K562 (cell line): ENCODE measurements at regions not wholly inside any gene's neighbourhood (a gene's known extent, or its start where the extent isn't known, plus 50 kb on each side); places are given as distances from the start of the nearest gene placed in this dataset.

ENCODE experiments used
- ATAC-seq: fragments of 200-7000 bp; cut with Tn5 transposase; 3 replicates; pipeline ENCODE4 v1.9.1; 2020; ENCODE audit warnings: moderate library complexity
- BruUV-seq: library from RNA; stranded (reverse); fragments of 400-500 nt; replicated peaks from 2 replicates; lab custom pipeline; 2021; lab: Mats Ljungman, UMichigan
- CTCF ChIA-PET: fragments of 300-600 bp; formaldehyde crosslinking; extraction: SDS; loops from one replicate; lab custom pipeline; 2021; ENCODE audit warnings: low intra/inter-chr PET ratio; lab: Yijun Ruan, JAX
- POLR2A ChIA-PET: fragments of 300-600, 350-650 bp; sonication (Branson Sonifier 250); formaldehyde crosslinking; extraction: SDS; loops from one replicate; lab custom pipeline; 2021; ENCODE audit warnings: antibody characterized with exemption, inconsistent platforms; lab: Yijun Ruan, JAX
- DNase-seq, 4 experiments: peaks; one replicate each; pipeline versions ENCODE4 v3.0.0 to v3.0.0-alpha.2; 2011 to 2018; ENCODE audit warnings: low spot score in 3 of 4, mixed read lengths in 3 of 4; ENCODE audit errors: extremely low read depth in 1 of 4
- FAIRE-seq: peaks from 2 replicates; lab custom pipeline; 2011; peaks lifted over from hg19 to GRCh38; lab: Jason Lieb, UNC
- H2AFZ ChIP-seq: 2 replicates; pipeline ENCODE4 v1.6.0; 2011; ENCODE audit warnings: low read depth, low read length, control low read depth, inconsistent platforms
- H3K27ac ChIP-seq: fragments of 200-600 bp; 3 replicates; pipeline ENCODE4 v1.8.0; 2011; ENCODE audit warnings: low read depth, mild to moderate bottlenecking, control low read depth, inconsistent platforms, low read length, moderate library complexity, mixed read lengths; ENCODE audit errors: extremely low read depth
- H3K27me3 ChIP-seq, 2 experiments: fragments of 300-600 bp in 1 of 2; 2 replicates in 1 of 2; 3 replicates in 1 of 2; pipeline versions ENCODE4 v1.6.0 to v1.8.0; 2011; ENCODE audit warnings: inconsistent platforms in 2 of 2, low read length in 2 of 2, mild to moderate bottlenecking in 1 of 2, mixed read lengths in 1 of 2, moderate library complexity in 1 of 2; ENCODE audit not compliant: control insufficient read depth in 2 of 2, insufficient read depth in 2 of 2
- H3K36me3 ChIP-seq: fragments of 300-600 bp; 3 replicates; pipeline ENCODE4 v1.8.0; 2011; ENCODE audit warnings: mild to moderate bottlenecking, low read length, inconsistent platforms; ENCODE audit not compliant: control insufficient read depth, insufficient read depth
- H3K4me1 ChIP-seq, 2 experiments: fragments of 200-600 bp in 1 of 2; replicated peaks in 1 of 2; 2 replicates in 1 of 2; 3 replicates in 1 of 2; pipeline versions ENCODE4 v1.5.1 to v1.8.0; 2011; ENCODE audit warnings: inconsistent platforms in 2 of 2, low read length in 2 of 2, mild to moderate bottlenecking in 1 of 2, mixed read lengths in 1 of 2, moderate library complexity in 1 of 2; ENCODE audit not compliant: control insufficient read depth in 2 of 2, insufficient read depth in 2 of 2
- H3K4me2 ChIP-seq: 2 replicates; pipeline ENCODE4 v1.6.1; 2011; ENCODE audit warnings: low read length, control low read depth, inconsistent platforms, mixed read lengths; ENCODE audit not compliant: insufficient read depth
- H3K4me3 ChIP-seq: fragments of 200-600 bp; sonication (generic), shearing (Covaris generic); 2 replicates; pipeline ENCODE4 v1.5.1; 2016; ENCODE audit warnings: control low read depth, inconsistent platforms
- H3K79me2 ChIP-seq: fragments of 200-600 bp; 3 replicates; pipeline ENCODE4 v1.8.0; 2011; ENCODE audit warnings: low read length, inconsistent platforms; ENCODE audit not compliant: control insufficient read depth, insufficient read depth
- H3K9ac ChIP-seq, 2 experiments: 2 replicates each; pipeline versions ENCODE4 v1.6.0 to v1.6.1; 2011; ENCODE audit warnings: low read depth in 2 of 2, low read length in 2 of 2, control low read depth in 1 of 2, inconsistent platforms in 1 of 2, mild to moderate bottlenecking in 1 of 2, mixed read lengths in 1 of 2; ENCODE audit not compliant: insufficient read depth in 1 of 2
- H3K9me1 ChIP-seq: one replicate; pipeline ENCODE4 v1.6.0; 2011; ENCODE audit warnings: inconsistent platforms, mild to moderate bottlenecking, low read length, moderate library complexity; ENCODE audit not compliant: control insufficient read depth, insufficient read depth
- H3K9me3 ChIP-seq: replicated peaks from 2 replicates; pipeline ENCODE4 v1.5.1; 2011; ENCODE audit warnings: low read depth, low read length, inconsistent platforms; ENCODE audit not compliant: control insufficient read depth, insufficient read depth
- H4K20me1 ChIP-seq: replicated peaks from 2 replicates; pipeline ENCODE4 v1.6.1; 2011; ENCODE audit warnings: low read length, inconsistent platforms, mixed read lengths; ENCODE audit not compliant: control insufficient read depth, insufficient read depth
- WGBS: fragments of 100-300 bp; shearing (Covaris generic); methylation state at CpG from one replicate; pipeline ENCODE4 v1.1.6; 2016; ENCODE audit warnings: low coverage, mixed read lengths; ENCODE audit not compliant: insufficient coverage; ENCODE audit errors: missing lambda C conversion rate; 5-methylcytosine and 5-hydroxymethylcytosine counted together
- in situ Hi-C: fragments of 300-500 bp; cut with MboI; formaldehyde crosslinking; loops from 4 replicates; pipeline ENCODE4 v1.15.0; 2018; ENCODE audit warnings: inconsistent platforms, mixed read lengths
- intact Hi-C: fragments of 100-400 bp; cut with micrococcal nuclease; formaldehyde crosslinking; loops from 2 replicates; pipeline ENCODE4 v1.14.2; 2022
- TF ChIP-seq, protein P1 (sequence below): fragments of 250-450 bp; sonication (Bioruptor Pico); IDR thresholded peaks from 2 replicates; pipeline ENCODE4 v1.8.0; 2021; ENCODE audit warnings: mild to moderate bottlenecking, moderate library complexity
- TF ChIP-seq, protein P2 (sequence below): fragments of 450-650 bp; IDR thresholded peaks from 2 replicates; pipeline ENCODE4 v1.7.0; 2016; ENCODE audit warnings: borderline replicate concordance
- TF ChIP-seq, protein P3 (sequence below): sonication (generic); formaldehyde crosslinking; IDR thresholded peaks from 2 replicates; pipeline ENCODE4 v1.5.0; 2020; ENCODE audit warnings: missing genetic modification reagents

DNA sequence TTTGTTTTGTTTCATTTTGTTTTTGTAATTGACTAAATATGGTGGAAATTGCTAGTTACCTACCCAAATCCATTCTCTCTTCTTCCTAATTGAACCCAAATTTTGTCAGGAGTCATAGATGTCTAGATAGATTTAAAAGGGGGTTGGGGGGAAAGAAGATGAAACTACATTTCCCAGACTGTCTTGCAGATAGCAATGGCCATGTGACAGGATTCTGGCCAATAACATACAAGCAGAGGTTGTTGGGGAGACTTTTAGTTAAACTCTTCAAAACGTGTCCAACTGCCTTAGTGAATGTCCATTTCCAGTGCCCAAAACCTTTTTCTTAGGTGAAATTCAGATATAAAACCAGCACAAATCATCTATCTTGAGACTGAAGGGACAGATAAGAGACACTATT, 583.9 kb upstream of the API5 start:
- no peak overlapping the region for H3K4me2 ChIP-seq
- TF ChIP-seq, protein P1, sequence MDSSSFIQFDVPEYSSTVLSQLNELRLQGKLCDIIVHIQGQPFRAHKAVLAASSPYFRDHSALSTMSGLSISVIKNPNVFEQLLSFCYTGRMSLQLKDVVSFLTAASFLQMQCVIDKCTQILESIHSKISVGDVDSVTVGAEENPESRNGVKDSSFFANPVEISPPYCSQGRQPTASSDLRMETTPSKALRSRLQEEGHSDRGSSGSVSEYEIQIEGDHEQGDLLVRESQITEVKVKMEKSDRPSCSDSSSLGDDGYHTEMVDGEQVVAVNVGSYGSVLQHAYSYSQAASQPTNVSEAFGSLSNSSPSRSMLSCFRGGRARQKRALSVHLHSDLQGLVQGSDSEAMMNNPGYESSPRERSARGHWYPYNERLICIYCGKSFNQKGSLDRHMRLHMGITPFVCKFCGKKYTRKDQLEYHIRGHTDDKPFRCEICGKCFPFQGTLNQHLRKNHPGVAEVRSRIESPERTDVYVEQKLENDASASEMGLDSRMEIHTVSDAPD (CRISPR knock-in tag): no peak
- TF ChIP-seq, protein P2, sequence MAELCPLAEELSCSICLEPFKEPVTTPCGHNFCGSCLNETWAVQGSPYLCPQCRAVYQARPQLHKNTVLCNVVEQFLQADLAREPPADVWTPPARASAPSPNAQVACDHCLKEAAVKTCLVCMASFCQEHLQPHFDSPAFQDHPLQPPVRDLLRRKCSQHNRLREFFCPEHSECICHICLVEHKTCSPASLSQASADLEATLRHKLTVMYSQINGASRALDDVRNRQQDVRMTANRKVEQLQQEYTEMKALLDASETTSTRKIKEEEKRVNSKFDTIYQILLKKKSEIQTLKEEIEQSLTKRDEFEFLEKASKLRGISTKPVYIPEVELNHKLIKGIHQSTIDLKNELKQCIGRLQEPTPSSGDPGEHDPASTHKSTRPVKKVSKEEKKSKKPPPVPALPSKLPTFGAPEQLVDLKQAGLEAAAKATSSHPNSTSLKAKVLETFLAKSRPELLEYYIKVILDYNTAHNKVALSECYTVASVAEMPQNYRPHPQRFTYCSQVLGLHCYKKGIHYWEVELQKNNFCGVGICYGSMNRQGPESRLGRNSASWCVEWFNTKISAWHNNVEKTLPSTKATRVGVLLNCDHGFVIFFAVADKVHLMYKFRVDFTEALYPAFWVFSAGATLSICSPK: no peak
- TF ChIP-seq, protein P3, sequence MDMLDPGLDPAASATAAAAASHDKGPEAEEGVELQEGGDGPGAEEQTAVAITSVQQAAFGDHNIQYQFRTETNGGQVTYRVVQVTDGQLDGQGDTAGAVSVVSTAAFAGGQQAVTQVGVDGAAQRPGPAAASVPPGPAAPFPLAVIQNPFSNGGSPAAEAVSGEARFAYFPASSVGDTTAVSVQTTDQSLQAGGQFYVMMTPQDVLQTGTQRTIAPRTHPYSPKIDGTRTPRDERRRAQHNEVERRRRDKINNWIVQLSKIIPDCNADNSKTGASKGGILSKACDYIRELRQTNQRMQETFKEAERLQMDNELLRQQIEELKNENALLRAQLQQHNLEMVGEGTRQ (CRISPR knock-in tag): peak; percentile 12; the same call in 1 of the 2 replicates
- TF ChIP-seq, all 486 proteins: peak for 1
- Histone ChIP-seq H3K9me1 (no peaks in the 10 kb centered on the region), H3K4me1 (no peaks in the 10 kb centered on the region), H3K79me2 (no peaks in the 10 kb centered on the region), H3K9me3 (no peaks in the 10 kb centered on the region), H3K36me3 (no peaks in the 10 kb centered on the region), H3K4me3 (no peak overlapping the region), H3K9ac (no peak overlapping the region), H3K27me3 (no peaks in the 10 kb centered on the region), H4K20me1 (no peaks in the 10 kb centered on the region), H2AFZ (no peak overlapping the region), H3K27ac (no peak overlapping the region)
- no peak for DNase-seq
- ChIA-PET CTCF (no interaction called here), POLR2A (no interaction called here)
- intact Hi-C loops (no loop called here), in situ Hi-C loops (no loop called here)
- 0% methylated on average over 1 of the region's 1 CpG for WGBS
- no peak for ATAC-seq
- FAIRE-seq: no peak
- BruUV-seq: no TSS peak
